ENCODE measurements at regions not wholly inside any gene's neighbourhood (a gene's known extent, or its start where the extent isn't known, plus 50 kb on each side); places are given as distances from the start of the nearest gene placed in this dataset.

GRCh38 chr5:153907170-153907775 lies 131.4 kb downstream of the FAM114A2 start:
- Mint-ChIP-seq H3K9me3 (ENCODE audit: low read depth) (no peaks in the 10 kb centered on the region), H3K4me3 (ENCODE audit: low read depth) (no peak overlapping the region), H3K27me3 (peaks cover 4% of the 10 kb centered on the region), H3K4me1 (ENCODE audit: low read depth) (no peaks in the 10 kb centered on the region), H3K27ac (no peak overlapping the region), H3K36me3 (ENCODE audit: insufficient read depth) (no peaks in the 10 kb centered on the region)
- DNase-seq (ENCODE audit: low spot score, unreplicated experiment), result no peak
- TF ChIP-seq CTCF (IDR thresholded peaks at IDR 0.05; ENCODE audit: unreplicated experiment), result no peak

GRCh38 chr5:153905219-153905618 lies 133.5 kb downstream of the FAM114A2 start:
- H3K27me3 Mint-ChIP-seq, result peaks cover 4% of the 10 kb centered on the region
- no peak for TF ChIP-seq CTCF (IDR thresholded peaks at IDR 0.05; ENCODE audit: unreplicated experiment)
- H3K4me1 Mint-ChIP-seq (ENCODE audit: low read depth), result no peaks in the 10 kb centered on the region
- no peaks in the 10 kb centered on the region for H3K9me3 Mint-ChIP-seq (ENCODE audit: low read depth)
- no peaks in the 10 kb centered on the region for H3K36me3 Mint-ChIP-seq (ENCODE audit: insufficient read depth)
- DNase-seq (ENCODE audit: low spot score, unreplicated experiment), result no peak
- H3K27ac Mint-ChIP-seq, result no peak overlapping the region
- H3K4me3 Mint-ChIP-seq (ENCODE audit: low read depth), result no peak overlapping the region

- H3K36me3 Mint-ChIP-seq (ENCODE audit: insufficient read depth), result no peaks in the 10 kb centered on the region
- no peak for TF ChIP-seq CTCF (IDR thresholded peaks at IDR 0.05; ENCODE audit: unreplicated experiment)
- DNase-seq (ENCODE audit: low spot score, unreplicated experiment), result no peak
- H3K27me3 Mint-ChIP-seq, result peaks cover 4% of the 10 kb centered on the region
- H3K9me3 Mint-ChIP-seq (ENCODE audit: low read depth), result no peaks in the 10 kb centered on the region
- no peak overlapping the region for H3K4me3 Mint-ChIP-seq (ENCODE audit: low read depth)
- H3K4me1 Mint-ChIP-seq (ENCODE audit: low read depth), result no peaks in the 10 kb centered on the region
- H3K27ac Mint-ChIP-seq, result no peak overlapping the region
These were observed 135.4 kb downstream of the FAM114A2 start for GRCh38 chr5:153903321-153903720.

GRCh38 chr5:153902016-153902415 lies 136.7 kb downstream of the FAM114A2 start:
- H3K4me3 Mint-ChIP-seq (ENCODE audit: low read depth), result no peak overlapping the region
- DNase-seq (ENCODE audit: low spot score, unreplicated experiment), result no peak

GRCh38 chr5:153901449-153901848 lies 137.3 kb downstream of the FAM114A2 start:
- TF ChIP-seq CTCF (IDR thresholded peaks at IDR 0.05; ENCODE audit: unreplicated experiment), result no peak
- Mint-ChIP-seq H3K27me3 (peaks cover 3% of the 10 kb centered on the region), H3K4me1 (ENCODE audit: low read depth) (no peaks in the 10 kb centered on the region), H3K27ac (no peak overlapping the region), H3K9me3 (ENCODE audit: low read depth) (no peaks in the 10 kb centered on the region), H3K36me3 (ENCODE audit: insufficient read depth) (no peaks in the 10 kb centered on the region), H3K4me3 (ENCODE audit: low read depth) (no peak overlapping the region)
- DNase-seq (ENCODE audit: low spot score, unreplicated experiment), result no peak

More at GRCh38 chr5:153902016-153902415, 136.7 kb downstream of the FAM114A2 start:
- no peak overlapping the region for H3K27ac Mint-ChIP-seq
- no peaks in the 10 kb centered on the region for H3K9me3 Mint-ChIP-seq (ENCODE audit: low read depth)
- H3K4me1 Mint-ChIP-seq (ENCODE audit: low read depth), result no peaks in the 10 kb centered on the region
- peaks cover 3% of the 10 kb centered on the region for H3K27me3 Mint-ChIP-seq
- no peak for TF ChIP-seq CTCF (IDR thresholded peaks at IDR 0.05; ENCODE audit: unreplicated experiment)
- no peaks in the 10 kb centered on the region for H3K36me3 Mint-ChIP-seq (ENCODE audit: insufficient read depth)

Data from progenitor cell of endocrine pancreas (in vitro differentiated cells).